WTC11 (cell line): ENCODE measurements at regions not wholly inside any gene's neighbourhood (a gene's known extent, or its start where the extent isn't known, plus 50 kb on each side); places are given as distances from the start of the nearest gene placed in this dataset.

Experiments used
- ARID4B ChIP-seq: sonication (generic); formaldehyde crosslinking; IDR thresholded peaks from 2 replicates; pipeline ENCODE4 v1.8.0; 2023; ENCODE audit warnings: missing genetic modification reagents, mild to moderate bottlenecking, borderline replicate concordance
- CTCF ChIP-seq: fragments of 200-600 bp; IDR thresholded peaks from 2 replicates; pipeline ENCODE4 v1.8.0; 2022; ENCODE audit warnings: antibody characterized with exemption
- ETV6 ChIP-seq: sonication (generic); formaldehyde crosslinking; IDR thresholded peaks from 2 replicates; pipeline ENCODE4 v1.8.1; 2022; ENCODE audit warnings: mild to moderate bottlenecking, missing genetic modification reagents
- FOXJ3 ChIP-seq: sonication (generic); formaldehyde crosslinking; IDR thresholded peaks from 2 replicates; pipeline ENCODE4 v1.9.0; 2021; ENCODE audit warnings: missing genetic modification reagents, mild to moderate bottlenecking, borderline replicate concordance
- FOXK1 ChIP-seq: sonication (generic); formaldehyde crosslinking; IDR thresholded peaks from 2 replicates; pipeline ENCODE4 v1.8.0; 2022; ENCODE audit warnings: mild to moderate bottlenecking, moderate library complexity, missing genetic modification reagents
- MAX ChIP-seq: sonication (generic); formaldehyde crosslinking; IDR thresholded peaks from 2 replicates; pipeline ENCODE4 v1.8.0; 2022; ENCODE audit warnings: mild to moderate bottlenecking, missing genetic modification reagents
- RORB ChIP-seq: fragments of 250-450 bp; sonication (Bioruptor Pico); IDR thresholded peaks from 2 replicates; pipeline ENCODE4 v1.9.0; 2021; ENCODE audit warnings: mild to moderate bottlenecking
- TEAD1 ChIP-seq: sonication (generic); formaldehyde crosslinking; IDR thresholded peaks from 2 replicates; pipeline ENCODE4 v1.8.0; 2022; ENCODE audit warnings: mild to moderate bottlenecking, missing genetic modification reagents
- USF1 ChIP-seq: sonication (generic); formaldehyde crosslinking; IDR thresholded peaks from 2 replicates; pipeline ENCODE4 v1.8.0; 2022; ENCODE audit warnings: mild to moderate bottlenecking, missing genetic modification reagents
- TF ChIP-seq, protein P1 (sequence below): sonication (generic); formaldehyde crosslinking; IDR thresholded peaks from 2 replicates; pipeline ENCODE4 v1.8.0; 2022; ENCODE audit warnings: mild to moderate bottlenecking, missing genetic modification reagents
- TF ChIP-seq, protein P2 (sequence below): sonication (generic); formaldehyde crosslinking; IDR thresholded peaks from 2 replicates; pipeline ENCODE4 v1.8.1; 2023; ENCODE audit warnings: mild to moderate bottlenecking, moderate library complexity, missing genetic modification reagents
- TF ChIP-seq, protein P3 (sequence below): sonication (generic); formaldehyde crosslinking; IDR thresholded peaks from 2 replicates; pipeline ENCODE4 v1.8.0; 2022; ENCODE audit warnings: missing genetic modification reagents
- TF ChIP-seq, protein P4 (sequence below): fragments of 250-450 bp; sonication (Bioruptor Pico); IDR thresholded peaks from 2 replicates; pipeline ENCODE4 v1.9.0; 2021; ENCODE audit warnings: mild to moderate bottlenecking, borderline replicate concordance

DNA sequence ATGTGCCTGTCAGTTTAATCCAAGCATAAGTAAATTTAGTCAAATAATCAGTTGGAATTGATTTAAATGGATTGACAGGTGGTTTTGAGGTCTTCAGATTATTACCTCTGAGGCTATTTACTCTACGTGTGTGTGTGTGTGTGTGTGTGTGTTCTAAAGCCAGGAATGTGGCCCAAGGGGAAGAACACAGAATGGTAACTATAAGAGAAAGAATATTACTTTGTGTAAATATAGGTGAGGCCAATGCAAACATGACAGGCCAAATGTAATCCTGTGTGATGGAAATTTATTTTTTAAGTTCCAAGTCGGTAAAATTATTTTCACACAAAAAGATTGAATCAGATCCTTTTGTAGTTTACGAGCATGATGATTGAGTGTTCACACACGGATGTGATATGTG is 390.0 kb downstream of the PLK2 start:
- TF ChIP-seq ETV6 = no peak
- TF ChIP-seq RORB (CRISPR knock-in tag) = no peak
- no peak for TF ChIP-seq FOXK1 (CRISPR knock-in tag)
- no peak for TF ChIP-seq CTCF
- TF ChIP-seq, protein P1, sequence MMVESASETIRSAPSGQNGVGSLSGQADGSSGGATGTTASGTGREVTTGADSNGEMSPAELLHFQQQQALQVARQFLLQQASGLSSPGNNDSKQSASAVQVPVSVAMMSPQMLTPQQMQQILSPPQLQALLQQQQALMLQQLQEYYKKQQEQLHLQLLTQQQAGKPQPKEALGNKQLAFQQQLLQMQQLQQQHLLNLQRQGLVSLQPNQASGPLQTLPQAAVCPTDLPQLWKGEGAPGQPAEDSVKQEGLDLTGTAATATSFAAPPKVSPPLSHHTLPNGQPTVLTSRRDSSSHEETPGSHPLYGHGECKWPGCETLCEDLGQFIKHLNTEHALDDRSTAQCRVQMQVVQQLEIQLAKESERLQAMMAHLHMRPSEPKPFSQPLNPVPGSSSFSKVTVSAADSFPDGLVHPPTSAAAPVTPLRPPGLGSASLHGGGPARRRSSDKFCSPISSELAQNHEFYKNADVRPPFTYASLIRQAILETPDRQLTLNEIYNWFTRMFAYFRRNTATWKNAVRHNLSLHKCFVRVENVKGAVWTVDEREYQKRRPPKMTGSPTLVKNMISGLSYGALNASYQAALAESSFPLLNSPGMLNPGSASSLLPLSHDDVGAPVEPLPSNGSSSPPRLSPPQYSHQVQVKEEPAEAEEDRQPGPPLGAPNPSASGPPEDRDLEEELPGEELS (CRISPR knock-in tag) = no peak
- TF ChIP-seq, protein P2, sequence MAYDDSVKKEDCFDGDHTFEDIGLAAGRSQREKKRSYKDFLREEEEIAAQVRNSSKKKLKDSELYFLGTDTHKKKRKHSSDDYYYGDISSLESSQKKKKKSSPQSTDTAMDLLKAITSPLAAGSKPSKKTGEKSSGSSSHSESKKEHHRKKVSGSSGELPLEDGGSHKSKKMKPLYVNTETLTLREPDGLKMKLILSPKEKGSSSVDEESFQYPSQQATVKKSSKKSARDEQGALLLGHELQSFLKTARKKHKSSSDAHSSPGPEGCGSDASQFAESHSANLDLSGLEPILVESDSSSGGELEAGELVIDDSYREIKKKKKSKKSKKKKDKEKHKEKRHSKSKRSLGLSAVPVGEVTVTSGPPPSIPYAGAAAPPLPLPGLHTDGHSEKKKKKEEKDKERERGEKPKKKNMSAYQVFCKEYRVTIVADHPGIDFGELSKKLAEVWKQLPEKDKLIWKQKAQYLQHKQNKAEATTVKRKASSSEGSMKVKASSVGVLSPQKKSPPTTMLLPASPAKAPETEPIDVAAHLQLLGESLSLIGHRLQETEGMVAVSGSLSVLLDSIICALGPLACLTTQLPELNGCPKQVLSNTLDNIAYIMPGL = no peak
- no peak for TF ChIP-seq MAX (CRISPR knock-in tag)
- TF ChIP-seq FOXJ3 (CRISPR knock-in tag) = no peak
- no peak for TF ChIP-seq USF1 (CRISPR knock-in tag)
- TF ChIP-seq, protein P3, sequence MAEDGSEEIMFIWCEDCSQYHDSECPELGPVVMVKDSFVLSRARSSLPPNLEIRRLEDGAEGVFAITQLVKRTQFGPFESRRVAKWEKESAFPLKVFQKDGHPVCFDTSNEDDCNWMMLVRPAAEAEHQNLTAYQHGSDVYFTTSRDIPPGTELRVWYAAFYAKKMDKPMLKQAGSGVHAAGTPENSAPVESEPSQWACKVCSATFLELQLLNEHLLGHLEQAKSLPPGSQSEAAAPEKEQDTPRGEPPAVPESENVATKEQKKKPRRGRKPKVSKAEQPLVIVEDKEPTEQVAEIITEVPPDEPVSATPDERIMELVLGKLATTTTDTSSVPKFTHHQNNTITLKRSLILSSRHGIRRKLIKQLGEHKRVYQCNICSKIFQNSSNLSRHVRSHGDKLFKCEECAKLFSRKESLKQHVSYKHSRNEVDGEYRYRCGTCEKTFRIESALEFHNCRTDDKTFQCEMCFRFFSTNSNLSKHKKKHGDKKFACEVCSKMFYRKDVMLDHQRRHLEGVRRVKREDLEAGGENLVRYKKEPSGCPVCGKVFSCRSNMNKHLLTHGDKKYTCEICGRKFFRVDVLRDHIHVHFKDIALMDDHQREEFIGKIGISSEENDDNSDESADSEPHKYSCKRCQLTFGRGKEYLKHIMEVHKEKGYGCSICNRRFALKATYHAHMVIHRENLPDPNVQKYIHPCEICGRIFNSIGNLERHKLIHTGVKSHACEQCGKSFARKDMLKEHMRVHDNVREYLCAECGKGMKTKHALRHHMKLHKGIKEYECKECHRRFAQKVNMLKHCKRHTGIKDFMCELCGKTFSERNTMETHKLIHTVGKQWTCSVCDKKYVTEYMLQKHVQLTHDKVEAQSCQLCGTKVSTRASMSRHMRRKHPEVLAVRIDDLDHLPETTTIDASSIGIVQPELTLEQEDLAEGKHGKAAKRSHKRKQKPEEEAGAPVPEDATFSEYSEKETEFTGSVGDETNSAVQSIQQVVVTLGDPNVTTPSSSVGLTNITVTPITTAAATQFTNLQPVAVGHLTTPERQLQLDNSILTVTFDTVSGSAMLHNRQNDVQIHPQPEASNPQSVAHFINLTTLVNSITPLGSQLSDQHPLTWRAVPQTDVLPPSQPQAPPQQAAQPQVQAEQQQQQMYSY (CRISPR knock-in tag) = no peak
- TF ChIP-seq TEAD1 (CRISPR knock-in tag) = no peak
- no peak for TF ChIP-seq ARID4B (CRISPR knock-in tag)
- TF ChIP-seq, protein P4, sequence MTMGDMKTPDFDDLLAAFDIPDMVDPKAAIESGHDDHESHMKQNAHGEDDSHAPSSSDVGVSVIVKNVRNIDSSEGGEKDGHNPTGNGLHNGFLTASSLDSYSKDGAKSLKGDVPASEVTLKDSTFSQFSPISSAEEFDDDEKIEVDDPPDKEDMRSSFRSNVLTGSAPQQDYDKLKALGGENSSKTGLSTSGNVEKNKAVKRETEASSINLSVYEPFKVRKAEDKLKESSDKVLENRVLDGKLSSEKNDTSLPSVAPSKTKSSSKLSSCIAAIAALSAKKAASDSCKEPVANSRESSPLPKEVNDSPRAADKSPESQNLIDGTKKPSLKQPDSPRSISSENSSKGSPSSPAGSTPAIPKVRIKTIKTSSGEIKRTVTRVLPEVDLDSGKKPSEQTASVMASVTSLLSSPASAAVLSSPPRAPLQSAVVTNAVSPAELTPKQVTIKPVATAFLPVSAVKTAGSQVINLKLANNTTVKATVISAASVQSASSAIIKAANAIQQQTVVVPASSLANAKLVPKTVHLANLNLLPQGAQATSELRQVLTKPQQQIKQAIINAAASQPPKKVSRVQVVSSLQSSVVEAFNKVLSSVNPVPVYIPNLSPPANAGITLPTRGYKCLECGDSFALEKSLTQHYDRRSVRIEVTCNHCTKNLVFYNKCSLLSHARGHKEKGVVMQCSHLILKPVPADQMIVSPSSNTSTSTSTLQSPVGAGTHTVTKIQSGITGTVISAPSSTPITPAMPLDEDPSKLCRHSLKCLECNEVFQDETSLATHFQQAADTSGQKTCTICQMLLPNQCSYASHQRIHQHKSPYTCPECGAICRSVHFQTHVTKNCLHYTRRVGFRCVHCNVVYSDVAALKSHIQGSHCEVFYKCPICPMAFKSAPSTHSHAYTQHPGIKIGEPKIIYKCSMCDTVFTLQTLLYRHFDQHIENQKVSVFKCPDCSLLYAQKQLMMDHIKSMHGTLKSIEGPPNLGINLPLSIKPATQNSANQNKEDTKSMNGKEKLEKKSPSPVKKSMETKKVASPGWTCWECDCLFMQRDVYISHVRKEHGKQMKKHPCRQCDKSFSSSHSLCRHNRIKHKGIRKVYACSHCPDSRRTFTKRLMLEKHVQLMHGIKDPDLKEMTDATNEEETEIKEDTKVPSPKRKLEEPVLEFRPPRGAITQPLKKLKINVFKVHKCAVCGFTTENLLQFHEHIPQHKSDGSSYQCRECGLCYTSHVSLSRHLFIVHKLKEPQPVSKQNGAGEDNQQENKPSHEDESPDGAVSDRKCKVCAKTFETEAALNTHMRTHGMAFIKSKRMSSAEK (CRISPR knock-in tag) = no peak
